Uterus (tissue), 3 donors: ENCODE measurements at regions not wholly inside any gene's neighbourhood (a gene's known extent, or its start where the extent isn't known, plus 50 kb on each side); places are given as distances from the start of the nearest gene placed in this dataset.

Experiments used
- DNase-seq, 2 donors: peaks; one replicate each; pipeline ENCODE4 v3.0.0-alpha.2; 2019 to 2020
- H3K27ac ChIP-seq, 2 donors: fragments of 200-600 bp; sonication (generic); 1 replicate in 1 of 2; 2 replicates in 1 of 2; pipeline ENCODE4 v1.5.1; 2016 to 2018
- H3K27me3 ChIP-seq, 2 donors: fragments of 200-600 bp; sonication (generic); one replicate each; pipeline ENCODE4 v1.5.1; 2018 to 2019; ENCODE audit warnings: control low read depth in 1 of 2
- H3K36me3 ChIP-seq, 2 donors: fragments of 200-600 bp; sonication (generic); one replicate each; pipeline ENCODE4 v1.5.1; 2019; ENCODE audit warnings: control low read depth in 1 of 2
- H3K4me1 ChIP-seq, 2 donors: fragments of 200-600 bp; sonication (generic); one replicate each; pipeline ENCODE4 v1.5.1; 2018 to 2019; ENCODE audit warnings: control low read depth in 1 of 2
- H3K4me3 ChIP-seq, 2 donors: fragments of 200-600 bp; sonication (generic); 1 replicate in 1 of 2; 2 replicates in 1 of 2; pipeline ENCODE4 v1.5.1; 2018 to 2019; ENCODE audit warnings: mild to moderate bottlenecking in 1 of 2
- H3K9me3 ChIP-seq, 2 donors: fragments of 200-600 bp; sonication (generic); one replicate each; pipeline ENCODE4 v1.5.1; 2019; ENCODE audit warnings: control low read depth in 1 of 2
- POLR2A ChIP-seq, 2 donors: fragments of 450-650 bp; IDR thresholded peaks; one replicate each; pipeline ENCODE4 v1.6.1; 2016; ENCODE audit warnings: antibody characterized with exemption in 2 of 2, mild to moderate bottlenecking in 1 of 2, moderate library complexity in 1 of 2
- intact Hi-C: fragments of 100-400 bp; cut with DNase I; formaldehyde crosslinking; loops from one replicate; pipeline ENCODE4 v1.15.1; 2023; ENCODE audit warnings: low total_unique reads
- TF ChIP-seq, protein P1 (sequence below), 4 experiments: fragments of 200-600 bp in 2 of 4; fragments of 450-650 bp in 2 of 4; sonication (generic) in 2 of 4; IDR thresholded peaks; one replicate each; pipeline ENCODE4 v1.5.1; 2016 to 2019; ENCODE audit warnings: antibody characterized with exemption in 4 of 4, mild to moderate bottlenecking in 2 of 4, moderate library complexity in 1 of 4
- donor health status: DM: yes; HTN: yes; CAD: no.

DNA sequence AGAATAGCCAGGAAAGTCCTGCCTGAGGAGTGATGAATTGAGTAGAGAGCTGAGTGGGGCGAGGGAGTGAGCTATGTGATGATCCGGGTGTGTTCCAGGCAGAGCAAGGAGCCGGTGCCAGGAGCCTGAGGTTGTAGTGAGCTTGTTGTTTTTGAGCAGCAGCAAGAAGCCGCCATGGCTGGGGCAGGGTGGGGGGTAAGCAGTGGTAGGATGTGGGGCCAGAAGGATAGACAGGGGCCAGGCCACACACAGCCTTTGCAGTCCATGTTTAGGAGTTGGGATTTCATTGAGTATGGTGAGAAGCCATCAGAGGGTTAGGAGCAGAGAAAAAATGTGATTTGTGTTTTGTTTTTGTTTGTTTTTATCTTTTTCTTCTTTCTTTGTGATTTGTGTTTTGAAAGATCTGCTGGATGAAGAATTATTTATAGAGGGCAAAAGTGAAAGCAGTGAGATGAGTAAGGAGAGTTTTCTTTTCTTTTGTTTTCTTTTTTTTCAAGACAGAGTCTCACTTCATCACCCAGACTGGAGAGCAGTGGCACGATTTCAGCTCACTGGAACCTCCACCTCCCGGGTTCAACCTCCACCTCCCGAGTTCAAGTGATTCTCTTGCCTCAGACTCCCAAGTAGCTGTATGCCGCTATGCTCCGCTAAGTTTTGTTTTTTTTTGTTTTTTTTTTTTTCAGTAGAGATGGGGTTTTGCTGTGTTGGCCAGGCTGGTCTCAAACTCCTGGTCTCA is 92.3 kb upstream of the BCAT1 start:
- Histone ChIP-seq H3K4me3 (no peak overlapping the region), H3K9me3 (peaks cover 2 to 3% of the 10 kb centered on the region in 2 donors), H3K27ac (no peak overlapping the region), H3K4me1 (no peaks in the 10 kb centered on the region), H3K27me3 (no peaks in the 10 kb centered on the region), H3K36me3 (no peaks in the 10 kb centered on the region)
- no peak for DNase-seq
- intact Hi-C loops: no loop called here
- TF ChIP-seq, protein P1, sequence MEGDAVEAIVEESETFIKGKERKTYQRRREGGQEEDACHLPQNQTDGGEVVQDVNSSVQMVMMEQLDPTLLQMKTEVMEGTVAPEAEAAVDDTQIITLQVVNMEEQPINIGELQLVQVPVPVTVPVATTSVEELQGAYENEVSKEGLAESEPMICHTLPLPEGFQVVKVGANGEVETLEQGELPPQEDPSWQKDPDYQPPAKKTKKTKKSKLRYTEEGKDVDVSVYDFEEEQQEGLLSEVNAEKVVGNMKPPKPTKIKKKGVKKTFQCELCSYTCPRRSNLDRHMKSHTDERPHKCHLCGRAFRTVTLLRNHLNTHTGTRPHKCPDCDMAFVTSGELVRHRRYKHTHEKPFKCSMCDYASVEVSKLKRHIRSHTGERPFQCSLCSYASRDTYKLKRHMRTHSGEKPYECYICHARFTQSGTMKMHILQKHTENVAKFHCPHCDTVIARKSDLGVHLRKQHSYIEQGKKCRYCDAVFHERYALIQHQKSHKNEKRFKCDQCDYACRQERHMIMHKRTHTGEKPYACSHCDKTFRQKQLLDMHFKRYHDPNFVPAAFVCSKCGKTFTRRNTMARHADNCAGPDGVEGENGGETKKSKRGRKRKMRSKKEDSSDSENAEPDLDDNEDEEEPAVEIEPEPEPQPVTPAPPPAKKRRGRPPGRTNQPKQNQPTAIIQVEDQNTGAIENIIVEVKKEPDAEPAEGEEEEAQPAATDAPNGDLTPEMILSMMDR (IDR thresholded peaks at IDR 0.05): no peak
- TF ChIP-seq POLR2A (IDR thresholded peaks at IDR 0.05): no peak

DNA sequence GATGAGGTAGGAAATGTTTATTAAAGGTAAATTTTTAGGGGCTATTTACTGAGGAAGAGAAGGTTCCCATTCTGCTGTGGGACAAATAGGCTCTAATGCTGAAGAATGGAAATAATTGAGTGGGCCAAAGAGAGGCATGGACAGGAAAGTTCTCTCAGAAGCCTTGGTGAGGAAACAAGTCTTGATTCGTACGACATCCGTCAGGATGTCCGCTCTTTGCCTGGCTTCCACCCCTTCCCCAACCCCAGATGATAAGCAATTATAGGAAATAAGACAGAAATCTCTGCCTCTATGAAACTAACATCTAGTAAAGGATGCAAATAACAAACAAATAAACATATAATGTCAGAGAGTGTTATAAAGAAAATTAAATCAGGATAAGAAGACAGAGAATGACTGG is 91.7 kb upstream of the BCAT1 start:
- Histone ChIP-seq H3K9me3 (peaks cover 0 to 3% of the 10 kb centered on the region in 2 donors), H3K27me3 (no peaks in the 10 kb centered on the region), H3K36me3 (no peaks in the 10 kb centered on the region), H3K4me3 (no peak overlapping the region), H3K4me1 (no peaks in the 10 kb centered on the region), H3K27ac (no peak overlapping the region)
- no peak for DNase-seq
- TF ChIP-seq POLR2A (IDR thresholded peaks at IDR 0.05): no peak
- intact Hi-C loops: no loop called here

DNA sequence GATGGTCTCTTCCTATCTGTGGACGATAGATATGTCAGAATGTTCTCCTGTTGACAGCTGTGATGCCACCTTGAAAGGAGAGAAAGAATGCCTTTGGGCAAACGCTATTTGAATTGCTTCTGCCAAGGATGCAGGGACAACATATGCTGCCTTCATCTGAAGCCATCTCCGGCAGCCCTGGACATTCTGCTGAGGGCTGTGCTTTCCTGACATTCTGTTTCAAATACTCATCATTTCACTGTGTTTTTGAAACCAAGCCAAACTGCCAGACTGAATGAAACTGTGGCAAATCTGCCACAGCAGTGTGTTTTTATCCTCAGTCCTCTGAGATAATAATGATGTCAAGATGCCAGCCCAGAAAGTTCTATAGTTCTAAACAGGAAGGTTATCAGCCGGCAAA is 85.8 kb upstream of the BCAT1 start:
- Histone ChIP-seq H3K36me3 (no peaks in the 10 kb centered on the region), H3K4me1 (no peaks in the 10 kb centered on the region), H3K27me3 (no peaks in the 10 kb centered on the region), H3K4me3 (no peak overlapping the region), H3K9me3 (peaks cover 0 to 3% of the 10 kb centered on the region in 2 donors), H3K27ac (no peak overlapping the region)
- no peak for DNase-seq
- intact Hi-C loops: no loop called here
- TF ChIP-seq, protein P1 (IDR thresholded peaks at IDR 0.05): no peak
- no peak for TF ChIP-seq POLR2A (IDR thresholded peaks at IDR 0.05)

DNA sequence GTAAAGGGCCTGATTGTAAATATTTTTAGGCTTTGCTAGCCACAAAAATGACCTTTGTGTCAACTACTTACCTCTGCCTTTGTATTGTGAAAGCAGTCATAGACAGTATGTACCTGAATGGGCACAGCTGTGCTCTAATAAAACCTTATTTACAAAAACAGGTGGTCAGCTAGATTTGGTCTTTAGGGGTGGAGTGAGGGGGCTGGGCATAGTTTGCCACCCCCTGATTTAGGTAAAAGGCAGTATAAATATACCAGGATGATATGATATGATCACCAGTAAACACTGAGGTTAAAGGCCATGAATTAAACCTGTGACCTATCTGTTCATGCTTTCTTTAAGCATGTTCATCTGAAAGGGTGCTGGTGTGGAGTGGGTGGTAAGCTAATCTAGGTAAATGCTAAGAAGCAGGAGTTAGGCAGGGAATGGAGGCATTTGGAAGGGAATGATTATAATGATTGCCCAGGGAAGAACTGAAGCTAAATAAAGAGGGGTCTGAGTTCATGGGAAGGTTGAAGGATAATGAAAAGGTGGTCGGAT is 77.1 kb upstream of the BCAT1 start:
- Histone ChIP-seq H3K36me3 (no peaks in the 10 kb centered on the region), H3K4me3 (no peak overlapping the region), H3K9me3 (no peaks in the 10 kb centered on the region), H3K27me3 (no peaks in the 10 kb centered on the region), H3K27ac (no peak overlapping the region), H3K4me1 (no peaks in the 10 kb centered on the region)
- intact Hi-C loops: no loop called here
- DNase-seq: no peak
- no peak for TF ChIP-seq POLR2A (IDR thresholded peaks at IDR 0.05)
- TF ChIP-seq, protein P1 (IDR thresholded peaks at IDR 0.05): no peak

DNA sequence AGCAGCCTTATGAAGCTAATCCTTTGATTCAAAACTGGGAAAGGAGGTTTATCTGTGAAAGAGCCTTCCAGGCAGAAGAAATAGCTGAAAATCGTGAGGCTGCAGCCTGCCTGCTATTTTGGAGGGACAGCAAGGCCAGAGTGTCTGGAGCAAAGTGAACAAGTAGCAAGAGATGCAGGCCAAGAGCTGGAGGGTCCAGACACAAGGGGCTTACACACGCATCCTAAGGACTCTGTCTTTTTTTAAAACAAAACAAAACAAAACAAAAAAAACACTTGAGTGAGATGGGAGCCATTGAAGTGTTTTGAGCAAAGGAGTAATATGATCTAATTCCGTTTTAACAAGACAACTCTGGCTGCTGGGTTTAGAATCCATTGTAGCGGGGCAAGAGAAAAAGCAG is 76.4 kb upstream of the BCAT1 start:
- no peaks in the 10 kb centered on the region for H3K9me3 ChIP-seq
- TF ChIP-seq, protein P1 (IDR thresholded peaks at IDR 0.05): no peak
- TF ChIP-seq POLR2A (IDR thresholded peaks at IDR 0.05): no peak
- H3K4me1 ChIP-seq: no peaks in the 10 kb centered on the region
- no peaks in the 10 kb centered on the region for H3K27me3 ChIP-seq
- H3K36me3 ChIP-seq: no peaks in the 10 kb centered on the region
- DNase-seq: no peak
- no peak overlapping the region for H3K27ac ChIP-seq
- H3K4me3 ChIP-seq: no peak overlapping the region
- intact Hi-C loops: no loop called here
